T-helper 1 cell treated with Interleukin-12 subunit alpha and Interleukin-12 subunit beta and Interleukin-4 antibody, amounts not matched to agents 30 μg/mL and 1 μg/mL, for 36 hours (primary cell): ENCODE measurements at regions not wholly inside any gene's neighbourhood (a gene's known extent, or its start where the extent isn't known, plus 50 kb on each side); places are given as distances from the start of the nearest gene placed in this dataset.

ENCODE experiments used
- H3K27ac Mint-ChIP-seq: one replicate; pipeline ENCODE4 v1.8.0; 2021; ENCODE audit warnings: mild to moderate bottlenecking, mixed read lengths
- H3K27me3 Mint-ChIP-seq: one replicate; pipeline ENCODE4 v1.8.0; 2021; ENCODE audit warnings: low read depth, mixed read lengths
- H3K36me3 Mint-ChIP-seq: one replicate; pipeline ENCODE4 v1.8.0; 2021; ENCODE audit warnings: low read depth, mixed read lengths
- H3K4me1 Mint-ChIP-seq: one replicate; pipeline ENCODE4 v1.8.0; 2021; ENCODE audit warnings: low read depth, mixed read lengths
- H3K4me3 Mint-ChIP-seq: one replicate; pipeline ENCODE4 v1.8.0; 2021; ENCODE audit warnings: mild to moderate bottlenecking, moderate library complexity, mixed read lengths
- H3K9me3 Mint-ChIP-seq: one replicate; pipeline ENCODE4 v1.8.0; 2021; ENCODE audit warnings: mixed read lengths

- Mint-ChIP-seq H3K4me1 (peaks cover 9% of the 10 kb centered on the region), H3K27me3 (no peaks in the 10 kb centered on the region), H3K27ac (no peak overlapping the region), H3K36me3 (no peaks in the 10 kb centered on the region), H3K9me3 (no peaks in the 10 kb centered on the region), H3K4me3 (no peak overlapping the region)
Measured at GRCh38 chr15:29455530-29455929, 185.9 kb upstream of the NSMCE3 start.

DNA sequence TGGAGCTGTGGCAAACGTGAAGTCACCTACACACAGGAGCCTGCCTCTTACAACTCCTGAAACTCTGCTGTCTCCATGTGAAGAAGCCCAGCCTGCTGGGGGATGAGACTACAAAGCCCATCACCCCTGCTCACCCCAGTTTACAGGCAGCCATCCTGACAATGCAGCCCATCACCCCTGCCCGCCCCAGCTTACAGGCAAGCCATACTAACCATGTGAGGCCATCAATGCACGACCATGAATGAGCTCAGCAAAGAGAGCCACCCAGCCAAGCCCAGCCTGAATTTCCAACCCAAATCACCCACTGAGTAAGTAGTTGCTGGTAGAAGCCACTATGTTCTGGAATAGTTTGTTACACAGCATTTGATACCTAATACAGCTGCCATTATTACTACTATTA, 185.4 kb upstream of the NSMCE3 start:
- Mint-ChIP-seq H3K9me3 (no peaks in the 10 kb centered on the region), H3K27me3 (no peaks in the 10 kb centered on the region), H3K36me3 (no peaks in the 10 kb centered on the region), H3K27ac (no peak overlapping the region), H3K4me1 (peaks cover 9% of the 10 kb centered on the region), H3K4me3 (no peak overlapping the region)

GRCh38 chr15:29454506-29454905, 184.9 kb upstream of the NSMCE3 start:
- no peaks in the 10 kb centered on the region for H3K36me3 Mint-ChIP-seq
- peaks cover 9% of the 10 kb centered on the region for H3K4me1 Mint-ChIP-seq
- H3K27ac Mint-ChIP-seq: no peak overlapping the region
- no peaks in the 10 kb centered on the region for H3K9me3 Mint-ChIP-seq
- no peaks in the 10 kb centered on the region for H3K27me3 Mint-ChIP-seq
- no peak overlapping the region for H3K4me3 Mint-ChIP-seq

DNA sequence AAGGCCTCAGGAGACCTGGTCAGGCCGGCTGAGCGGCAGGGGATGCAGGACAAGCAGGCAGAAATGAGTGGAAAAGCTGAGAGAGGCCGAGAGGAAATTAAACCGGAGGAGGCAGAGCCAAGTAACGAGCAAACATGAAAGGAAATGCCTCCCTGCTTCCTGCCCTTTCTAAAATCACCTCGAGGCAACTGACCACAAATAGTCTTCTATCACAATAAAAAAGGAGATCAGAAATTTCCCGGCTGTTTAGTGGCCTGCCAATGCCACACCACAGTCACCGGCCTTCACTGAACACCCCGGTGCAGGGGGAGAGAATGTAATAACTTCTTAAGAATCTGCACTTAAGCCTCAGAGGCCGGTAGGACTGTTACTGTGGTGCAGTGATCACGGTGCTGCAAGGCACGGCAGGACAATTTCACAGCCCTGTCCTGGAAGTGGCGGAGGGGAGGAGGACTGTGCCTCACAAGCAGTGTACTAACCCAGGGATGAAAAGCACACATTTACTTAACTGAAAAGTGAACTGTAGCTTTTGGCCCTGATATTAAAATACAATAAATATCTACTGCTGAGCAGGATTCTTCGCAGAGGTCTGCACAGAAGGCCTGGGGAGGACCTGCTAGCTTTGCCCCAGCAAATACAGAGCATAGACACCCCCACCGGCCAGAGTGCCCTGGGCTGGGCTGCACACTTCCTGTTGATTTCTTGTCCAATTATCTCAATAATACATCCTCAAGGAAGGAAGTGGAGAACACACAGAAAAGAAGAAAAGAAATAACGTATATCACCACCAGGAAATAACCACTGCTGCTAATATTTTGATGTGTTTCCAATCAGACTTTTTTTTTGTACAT, 183.5 kb upstream of the NSMCE3 start:
- no peak overlapping the region for H3K27ac Mint-ChIP-seq
- no peaks in the 10 kb centered on the region for H3K27me3 Mint-ChIP-seq
- no peak overlapping the region for H3K4me3 Mint-ChIP-seq
- H3K9me3 Mint-ChIP-seq: no peaks in the 10 kb centered on the region
- H3K36me3 Mint-ChIP-seq: no peaks in the 10 kb centered on the region
- peaks cover 9% of the 10 kb centered on the region for H3K4me1 Mint-ChIP-seq

- H3K36me3 Mint-ChIP-seq: no peaks in the 10 kb centered on the region
- no peak overlapping the region for H3K4me3 Mint-ChIP-seq
- H3K27ac Mint-ChIP-seq: no peak overlapping the region
- peaks cover 9% of the 10 kb centered on the region for H3K4me1 Mint-ChIP-seq
- no peaks in the 10 kb centered on the region for H3K27me3 Mint-ChIP-seq
- no peaks in the 10 kb centered on the region for H3K9me3 Mint-ChIP-seq
Measured at GRCh38 chr15:29451201-29451781, 181.7 kb upstream of the NSMCE3 start.

GRCh38 chr15:29449136-29449535, 179.5 kb upstream of the NSMCE3 start:
- peaks cover 9% of the 10 kb centered on the region for H3K4me1 Mint-ChIP-seq
- no peak overlapping the region for H3K27ac Mint-ChIP-seq
- H3K36me3 Mint-ChIP-seq: no peaks in the 10 kb centered on the region
- H3K27me3 Mint-ChIP-seq: no peaks in the 10 kb centered on the region
- no peak overlapping the region for H3K4me3 Mint-ChIP-seq
- H3K9me3 Mint-ChIP-seq: no peaks in the 10 kb centered on the region

DNA sequence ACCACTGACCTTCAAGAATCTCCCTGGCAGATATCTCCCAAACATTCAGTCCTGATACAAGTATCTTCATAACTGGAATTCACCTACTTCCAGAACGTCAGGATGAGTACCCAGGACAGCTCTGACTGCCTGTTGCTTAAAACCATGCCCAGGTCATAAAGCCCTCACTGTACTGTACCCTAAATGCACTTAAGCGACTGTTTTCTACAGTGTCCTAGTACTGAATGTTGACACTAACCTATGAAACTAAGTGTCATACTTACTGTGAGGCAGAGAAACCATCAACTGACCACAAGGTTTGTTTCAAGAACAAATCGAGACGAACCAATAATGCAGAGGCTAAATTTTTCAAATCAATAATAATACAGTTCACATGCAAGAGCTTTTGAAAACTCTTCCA, 178.7 kb upstream of the NSMCE3 start:
- H3K9me3 Mint-ChIP-seq: no peaks in the 10 kb centered on the region
- no peaks in the 10 kb centered on the region for H3K36me3 Mint-ChIP-seq

DNA sequence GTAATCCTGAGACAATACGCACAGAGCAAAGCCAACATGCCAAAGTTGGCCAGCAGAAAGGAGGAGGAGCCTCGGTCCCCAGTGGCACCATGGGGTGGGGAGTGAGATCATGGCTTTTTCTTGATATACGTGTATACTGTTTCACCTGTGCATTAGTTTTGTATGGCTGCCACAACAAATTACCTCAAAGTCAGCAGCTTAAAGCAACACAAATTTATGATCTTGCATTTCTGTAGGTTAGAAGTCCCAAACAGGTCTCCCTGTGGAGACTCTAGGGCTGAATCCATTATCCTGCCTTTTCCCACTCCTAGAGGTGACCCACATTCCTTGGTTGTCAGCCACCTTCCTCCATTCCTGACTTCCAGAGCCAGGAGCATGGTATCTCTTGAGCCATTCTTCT, 176.9 kb upstream of the NSMCE3 start:
- Mint-ChIP-seq H3K4me1 (no peaks in the 10 kb centered on the region), H3K27me3 (no peaks in the 10 kb centered on the region), H3K9me3 (no peaks in the 10 kb centered on the region), H3K27ac (no peak overlapping the region), H3K4me3 (no peak overlapping the region), H3K36me3 (no peaks in the 10 kb centered on the region)

More for the DNA sequence above, 178.7 kb upstream of the NSMCE3 start:
- H3K4me3 Mint-ChIP-seq: no peak overlapping the region
- no peak overlapping the region for H3K27ac Mint-ChIP-seq
- H3K27me3 Mint-ChIP-seq: no peaks in the 10 kb centered on the region
- peaks cover 8% of the 10 kb centered on the region for H3K4me1 Mint-ChIP-seq

DNA sequence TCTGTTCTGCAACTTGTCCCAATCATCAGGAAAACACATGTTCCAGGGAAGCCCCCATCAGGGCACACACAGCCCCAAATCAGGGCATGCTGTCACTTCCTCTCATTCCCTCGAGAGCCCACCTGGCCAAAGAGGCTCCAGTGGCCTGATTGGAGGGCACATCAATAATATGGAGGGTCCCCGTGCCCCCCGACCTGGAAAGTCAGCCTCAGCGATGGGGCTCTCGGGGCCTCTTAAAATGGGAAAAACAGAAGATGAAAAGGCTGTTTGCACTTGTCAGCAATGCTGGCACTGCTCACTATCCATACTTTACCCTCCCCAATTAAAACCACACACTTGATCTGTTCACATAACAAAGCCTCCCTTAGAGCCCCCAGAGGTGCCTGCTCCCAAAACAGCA, 172.9 kb upstream of the NSMCE3 start:
- Mint-ChIP-seq H3K4me1 (no peaks in the 10 kb centered on the region), H3K36me3 (no peaks in the 10 kb centered on the region), H3K4me3 (no peak overlapping the region), H3K27me3 (no peaks in the 10 kb centered on the region), H3K27ac (no peak overlapping the region), H3K9me3 (no peaks in the 10 kb centered on the region)

DNA sequence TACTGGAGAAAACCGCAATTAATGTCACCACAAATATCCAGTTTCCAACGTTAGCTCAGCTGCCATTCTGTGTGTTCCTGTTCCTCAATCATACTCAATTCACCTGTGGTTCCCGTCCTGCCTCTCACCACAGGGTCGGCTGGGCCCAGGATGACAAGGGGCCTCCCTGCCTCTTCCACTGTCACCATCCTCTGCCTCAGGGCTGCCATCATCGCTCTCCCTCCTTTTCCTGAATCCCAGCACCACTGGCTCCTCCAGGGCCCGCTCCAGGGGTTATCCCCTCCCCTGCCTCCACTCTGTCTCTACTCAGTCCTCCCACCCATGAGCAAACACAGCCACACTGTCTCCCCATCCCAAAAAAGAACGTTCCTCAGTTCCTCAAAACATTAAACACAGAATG, 170.9 kb upstream of the NSMCE3 start:
- no peaks in the 10 kb centered on the region for H3K4me1 Mint-ChIP-seq
- H3K36me3 Mint-ChIP-seq: no peaks in the 10 kb centered on the region
- no peaks in the 10 kb centered on the region for H3K9me3 Mint-ChIP-seq
- H3K4me3 Mint-ChIP-seq: no peak overlapping the region
- no peaks in the 10 kb centered on the region for H3K27me3 Mint-ChIP-seq
- H3K27ac Mint-ChIP-seq: no peak overlapping the region

DNA sequence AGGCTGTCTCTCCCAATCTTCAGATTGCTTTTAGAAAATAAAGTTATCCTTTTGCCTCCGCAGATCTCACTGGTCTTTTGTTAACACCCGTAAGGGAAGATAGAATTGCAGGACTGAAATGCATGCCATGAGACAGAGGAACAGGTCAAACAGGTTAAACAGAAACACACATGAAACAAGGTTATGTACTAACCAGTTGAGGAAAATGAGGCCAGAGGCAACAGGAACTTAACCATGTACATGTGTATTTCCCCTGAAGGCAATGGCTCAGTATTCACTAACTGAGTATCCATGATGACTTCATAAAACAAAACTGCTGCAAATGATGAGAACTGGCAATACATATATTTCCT, 169.1 kb upstream of the NSMCE3 start:
- Mint-ChIP-seq H3K27me3 (no peaks in the 10 kb centered on the region), H3K9me3 (no peaks in the 10 kb centered on the region), H3K36me3 (no peaks in the 10 kb centered on the region), H3K27ac (no peak overlapping the region), H3K4me1 (no peaks in the 10 kb centered on the region), H3K4me3 (no peak overlapping the region)

- H3K27ac Mint-ChIP-seq: no peak overlapping the region
- no peaks in the 10 kb centered on the region for H3K4me1 Mint-ChIP-seq
- no peaks in the 10 kb centered on the region for H3K9me3 Mint-ChIP-seq
- H3K4me3 Mint-ChIP-seq: no peak overlapping the region
- no peaks in the 10 kb centered on the region for H3K36me3 Mint-ChIP-seq
- no peaks in the 10 kb centered on the region for H3K27me3 Mint-ChIP-seq
Measured at GRCh38 chr15:29437888-29438702, 168.5 kb upstream of the NSMCE3 start.

- Mint-ChIP-seq H3K9me3 (no peaks in the 10 kb centered on the region), H3K4me1 (no peaks in the 10 kb centered on the region), H3K4me3 (no peak overlapping the region), H3K27ac (no peak overlapping the region), H3K36me3 (no peaks in the 10 kb centered on the region), H3K27me3 (no peaks in the 10 kb centered on the region)
Measured at GRCh38 chr15:29435811-29436210, 166.2 kb upstream of the NSMCE3 start.

GRCh38 chr15:29434280-29434679, 164.7 kb upstream of the NSMCE3 start:
- no peak overlapping the region for H3K27ac Mint-ChIP-seq
- no peaks in the 10 kb centered on the region for H3K4me1 Mint-ChIP-seq
- no peak overlapping the region for H3K4me3 Mint-ChIP-seq
- no peaks in the 10 kb centered on the region for H3K9me3 Mint-ChIP-seq
- no peaks in the 10 kb centered on the region for H3K36me3 Mint-ChIP-seq
- H3K27me3 Mint-ChIP-seq: no peaks in the 10 kb centered on the region
